Esophagus muscularis mucosa (tissue), 4 donors: ENCODE measurements at regions not wholly inside any gene's neighbourhood (a gene's known extent, or its start where the extent isn't known, plus 50 kb on each side); places are given as distances from the start of the nearest gene placed in this dataset.

Source experiments
- DNase-seq: peaks from one replicate; pipeline ENCODE4 v3.0.0-alpha.2; 2017; ENCODE audit errors: extremely low spot score
- H3K27ac ChIP-seq, 4 donors: fragments of 200-600 bp; sonication (generic); replicated peaks in 1 of 4; 1 replicate in 3 of 4; 2 replicates in 1 of 4; pipeline ENCODE4 v1.5.1; 2016 to 2019; ENCODE audit warnings: mild to moderate bottlenecking in 1 of 4
- H3K27me3 ChIP-seq, 4 donors: fragments of 200-600 bp; sonication (generic); one replicate each; pipeline versions ENCODE4 v1.5.1 to v1.6.0; 2016 to 2019
- H3K36me3 ChIP-seq, 4 donors: fragments of 200-600 bp; sonication (generic); one replicate each; pipeline ENCODE4 v1.5.1; 2016 to 2019
- H3K4me1 ChIP-seq, 4 donors: fragments of 200-600 bp; sonication (generic); one replicate each; pipeline ENCODE4 v1.5.1; 2016 to 2019
- H3K4me3 ChIP-seq, 4 donors: fragments of 200-600 bp; sonication (generic); 1 replicate in 2 of 4; 2 replicates in 2 of 4; pipeline ENCODE4 v1.5.1; 2016 to 2019; ENCODE audit warnings: mild to moderate bottlenecking in 4 of 4, moderate library complexity in 1 of 4
- H3K9me3 ChIP-seq, 4 donors: fragments of 200-600 bp; sonication (generic); 1 replicate in 3 of 4; 2 replicates in 1 of 4; pipeline ENCODE4 v1.5.1; 2016 to 2019
- CTCF ChIP-seq, 3 experiments: fragments of 200-600 bp in 2 of 3; fragments of 450-650 bp in 1 of 3; sonication (generic) in 2 of 3; IDR thresholded peaks; one replicate each; pipeline ENCODE4 v1.5.1; 2017 to 2019; ENCODE audit warnings: antibody characterized with exemption in 3 of 3, mild to moderate bottlenecking in 2 of 3, moderate library complexity in 1 of 3
- EP300 ChIP-seq: sonication (generic); formaldehyde crosslinking; IDR thresholded peaks from one replicate; pipeline ENCODE4 v1.6.1; 2017; ENCODE audit warnings: antibody characterized with exemption
- POLR2A ChIP-seq: fragments of 450-650 bp; IDR thresholded peaks from one replicate; pipeline ENCODE4 v1.6.1; 2017; ENCODE audit warnings: antibody characterized with exemption, moderate library complexity, mild to moderate bottlenecking, low read depth
- POLR2AphosphoS5 ChIP-seq, 2 donors: sonication (generic); formaldehyde crosslinking; IDR thresholded peaks; one replicate each; pipeline ENCODE4 v1.6.1; 2017; ENCODE audit warnings: antibody characterized with exemption in 2 of 2
- WGBS: methylation state at CpG from one replicate; pipeline ENCODE4 v1.1.5; 2018; 5-methylcytosine and 5-hydroxymethylcytosine counted together
- intact Hi-C: fragments of 100-400 bp; cut with DNase I; formaldehyde crosslinking; loops from one replicate; pipeline ENCODE4 v1.15.1; 2023

GRCh38 chr5:2009986-2010914 lies 127.5 kb upstream of the IRX4 start:
- peak; percentile 79 for DNase-seq
- Histone ChIP-seq H3K27me3 (peaks cover 0 to 33% (median 0%) of the 10 kb centered on the region in 4 donors), H3K4me3 (no peak overlapping the region), H3K4me1 (peaks cover 0 to 5% (median 2%) of the 10 kb centered on the region in 4 donors), H3K9me3 (no peaks in the 10 kb centered on the region), H3K36me3 (no peaks in the 10 kb centered on the region), H3K27ac (no peak overlapping the region)
- 88% methylated on average over 18 of the region's 22 CpGs for WGBS
- TF ChIP-seq CTCF (IDR thresholded peaks at IDR 0.05) (no peak), EP300 (no peak), POLR2A (no peak), POLR2AphosphoS5 (IDR thresholded peaks at IDR 0.05) (no peak)
- intact Hi-C loops = no loop called here

GRCh38 chr5:2008851-2009629 lies 126.3 kb upstream of the IRX4 start:
- Histone ChIP-seq H3K4me3 (no peak overlapping the region), H3K36me3 (no peaks in the 10 kb centered on the region), H3K9me3 (no peaks in the 10 kb centered on the region), H3K27me3 (peaks cover 0 to 45% (median 2%) of the 10 kb centered on the region in 4 donors), H3K4me1 (peaks cover 0 to 5% (median 2%) of the 10 kb centered on the region in 4 donors), H3K27ac (no peak overlapping the region)
- 66% methylated on average over 12 of the region's 15 CpGs for WGBS
- DNase-seq = peak; percentile 75
- intact Hi-C loops = no loop called here
- TF ChIP-seq EP300 = no peak

GRCh38 chr5:2007878-2008501 lies 125.3 kb upstream of the IRX4 start:
- Histone ChIP-seq H3K27ac (peak overlapping the region in 3 of 4 donors; percentile 14 to 43 (median 34)), H3K9me3 (no peaks in the 10 kb centered on the region), H3K4me3 (peak overlapping the region in 1 of 4 donors; percentile 7), H3K36me3 (no peaks in the 10 kb centered on the region), H3K27me3 (peaks cover 0 to 55% (median 2%) of the 10 kb centered on the region in 4 donors), H3K4me1 (peaks cover 0 to 5% (median 2%) of the 10 kb centered on the region in 4 donors)
- DNase-seq = peak; percentile 89
- intact Hi-C loops = no loop called here
- no peak for TF ChIP-seq POLR2A
- TF ChIP-seq CTCF (IDR thresholded peaks at IDR 0.05) = no peak
- TF ChIP-seq POLR2AphosphoS5 (IDR thresholded peaks at IDR 0.05) = no peak
- no peak for TF ChIP-seq EP300
- WGBS = 38% methylated on average over 19 of the region's 35 CpGs

- H3K4me1 ChIP-seq = peaks cover 0 to 5% (median 2%) of the 10 kb centered on the region in 4 donors
- peaks cover 0 to 58% (median 2%) of the 10 kb centered on the region in 4 donors for H3K27me3 ChIP-seq
- H3K9me3 ChIP-seq = no peaks in the 10 kb centered on the region
- intact Hi-C loops = no loop called here
- DNase-seq = no peak
- H3K4me3 ChIP-seq = peak overlapping the region in 1 of 4 donors; percentile 7
- 89% methylated on average over 8 of the region's 24 CpGs for WGBS
- H3K36me3 ChIP-seq = no peaks in the 10 kb centered on the region
- TF ChIP-seq EP300 = no peak
- TF ChIP-seq POLR2A = no peak
- no peak for TF ChIP-seq CTCF (IDR thresholded peaks at IDR 0.05)
- no peak for TF ChIP-seq POLR2AphosphoS5 (IDR thresholded peaks at IDR 0.05)
- H3K27ac ChIP-seq = peak overlapping the region in 3 of 4 donors; percentile 14 to 43 (median 34)
Measured at GRCh38 chr5:2007496-2007877, 124.8 kb upstream of the IRX4 start.

- no peak for DNase-seq
- H3K4me1 ChIP-seq = peaks cover 0 to 5% (median 2%) of the 10 kb centered on the region in 4 donors
- intact Hi-C loops = no loop called here
- H3K4me3 ChIP-seq = no peak overlapping the region
- no peaks in the 10 kb centered on the region for H3K9me3 ChIP-seq
- peaks cover 0 to 64% (median 2%) of the 10 kb centered on the region in 4 donors for H3K27me3 ChIP-seq
- 81% methylated on average over 12 of the region's 14 CpGs for WGBS
- TF ChIP-seq POLR2A (no peak), EP300 (no peak), POLR2AphosphoS5 (IDR thresholded peaks at IDR 0.05) (no peak), CTCF (IDR thresholded peaks at IDR 0.05) (no peak)
- no peaks in the 10 kb centered on the region for H3K36me3 ChIP-seq
- H3K27ac ChIP-seq = no peak overlapping the region
Measured at GRCh38 chr5:2006971-2007291, 124.2 kb upstream of the IRX4 start.
